ENCODE measurements at regions not wholly inside any gene's neighbourhood (a gene's known extent, or its start where the extent isn't known, plus 50 kb on each side); places are given as distances from the start of the nearest gene placed in this dataset.

DNA sequence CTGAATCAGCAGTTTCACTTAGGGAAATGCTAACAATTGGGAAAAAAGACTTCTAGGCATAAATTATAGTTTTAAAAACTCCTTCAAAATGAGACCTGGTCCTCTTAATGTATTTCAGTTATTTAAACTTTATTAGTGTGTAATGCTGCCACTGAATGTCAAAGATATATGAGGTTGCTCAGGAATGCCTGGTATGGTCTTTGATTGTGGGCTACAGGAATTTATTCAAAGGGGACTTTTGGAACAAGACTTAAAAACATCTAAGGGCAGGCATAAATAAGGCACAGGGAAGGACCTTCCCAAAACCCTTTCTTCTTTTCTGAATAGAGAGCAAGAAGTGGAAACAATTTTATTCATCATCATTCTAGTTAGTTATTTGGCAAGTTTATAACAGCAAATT lies 439.1 kb downstream of the TLL1 start:
- Histone ChIP-seq H4K20me1 (ENCODE audit: control insufficient read depth, insufficient read depth, insufficient read length) (no peaks in the 10 kb centered on the region), H3K18ac (ENCODE audit: insufficient read length, low read depth, low read length) (no peak overlapping the region), H2BK12ac (ENCODE audit: insufficient read length, low read depth, low read length) (no peak overlapping the region), H3K4ac (ENCODE audit: low read depth, low read length) (no peak overlapping the region), H3K56ac (ENCODE audit: insufficient read length, low read depth, low read length) (no peak overlapping the region), H3K14ac (ENCODE audit: insufficient read depth, low read length) (no peak overlapping the region), H3K4me2 (ENCODE audit: insufficient read depth, insufficient read length, low read length) (no peak overlapping the region), H3K9me3 (ENCODE audit: control insufficient read depth, low read depth, low read length) (no peaks in the 10 kb centered on the region), H3K23me2 (ENCODE audit: insufficient read length, low read depth, low read length, poor library complexity, severe bottlenecking) (no peaks in the 10 kb centered on the region), H3K23ac (ENCODE audit: insufficient read length, low read depth, low read length) (no peak overlapping the region), H2BK15ac (ENCODE audit: low read depth, low read length) (no peak overlapping the region), H2BK120ac (ENCODE audit: low read depth, low read length, poor library complexity, severe bottlenecking) (no peak overlapping the region), H2BK20ac (ENCODE audit: low read depth, low read length, poor library complexity, severe bottlenecking) (no peak overlapping the region), H2AFZ (ENCODE audit: low read length) (no peak overlapping the region), H4K5ac (ENCODE audit: insufficient read length, low read depth, low read length) (no peak overlapping the region), H2AK5ac (ENCODE audit: insufficient read length, low read length) (no peak overlapping the region), H2BK5ac (ENCODE audit: insufficient read length, low read length) (no peak overlapping the region), H3K79me1 (ENCODE audit: insufficient read depth, low read depth, low read length, poor library complexity, severe bottlenecking) (no peaks in the 10 kb centered on the region), H3K27me3 (ENCODE audit: insufficient read depth, low read length) (no peaks in the 10 kb centered on the region), H4K91ac (ENCODE audit: insufficient read length, low read depth, low read length) (no peak overlapping the region), H3K9ac (ENCODE audit: extremely low read depth, insufficient read length, low read length) (no peak overlapping the region), H3K4me1 (ENCODE audit: insufficient read depth, low read length) (no peaks in the 10 kb centered on the region), H4K8ac (replicated peaks; ENCODE audit: insufficient read length, low read depth, low read length) (no peak overlapping the region), H3T11ph (ENCODE audit: low read length) (no peak overlapping the region), H3K27ac (ENCODE audit: insufficient read length, low read depth, low read length) (no peak overlapping the region), H3K79me2 (ENCODE audit: insufficient read depth, low read length) (no peaks in the 10 kb centered on the region)
- H3K4me3 Mint-ChIP-seq: no peak overlapping the region
- TF ChIP-seq, protein P1, sequence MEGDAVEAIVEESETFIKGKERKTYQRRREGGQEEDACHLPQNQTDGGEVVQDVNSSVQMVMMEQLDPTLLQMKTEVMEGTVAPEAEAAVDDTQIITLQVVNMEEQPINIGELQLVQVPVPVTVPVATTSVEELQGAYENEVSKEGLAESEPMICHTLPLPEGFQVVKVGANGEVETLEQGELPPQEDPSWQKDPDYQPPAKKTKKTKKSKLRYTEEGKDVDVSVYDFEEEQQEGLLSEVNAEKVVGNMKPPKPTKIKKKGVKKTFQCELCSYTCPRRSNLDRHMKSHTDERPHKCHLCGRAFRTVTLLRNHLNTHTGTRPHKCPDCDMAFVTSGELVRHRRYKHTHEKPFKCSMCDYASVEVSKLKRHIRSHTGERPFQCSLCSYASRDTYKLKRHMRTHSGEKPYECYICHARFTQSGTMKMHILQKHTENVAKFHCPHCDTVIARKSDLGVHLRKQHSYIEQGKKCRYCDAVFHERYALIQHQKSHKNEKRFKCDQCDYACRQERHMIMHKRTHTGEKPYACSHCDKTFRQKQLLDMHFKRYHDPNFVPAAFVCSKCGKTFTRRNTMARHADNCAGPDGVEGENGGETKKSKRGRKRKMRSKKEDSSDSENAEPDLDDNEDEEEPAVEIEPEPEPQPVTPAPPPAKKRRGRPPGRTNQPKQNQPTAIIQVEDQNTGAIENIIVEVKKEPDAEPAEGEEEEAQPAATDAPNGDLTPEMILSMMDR (conservative IDR thresholded peaks at IDR 0.05): no peak
- no peak for DNase-seq
- no peaks in the 10 kb centered on the region for H3K36me3 Mint-ChIP-seq (ENCODE audit: insufficient read depth in 1 of 3, low read depth in 3 of 3)
- H3K9me3 Mint-ChIP-seq: no peaks in the 10 kb centered on the region
- H3K27ac Mint-ChIP-seq: no peak overlapping the region
- H3K4me1 Mint-ChIP-seq: no peaks in the 10 kb centered on the region
- H3K27me3 Mint-ChIP-seq (ENCODE audit: low read depth): no peaks in the 10 kb centered on the region
